BLaER1 (cell line): ENCODE measurements at regions not wholly inside any gene's neighbourhood (a gene's known extent, or its start where the extent isn't known, plus 50 kb on each side); places are given as distances from the start of the nearest gene placed in this dataset.

Source experiments
- H3K27ac ChIP-seq: shearing (Covaris generic); formaldehyde crosslinking; 2 replicates; pipeline ENCODE4 v1.8.1; 2022
- H3K27me3 ChIP-seq: shearing (Covaris generic); formaldehyde crosslinking; 2 replicates; pipeline ENCODE4 v1.8.1; 2022
- H3K36me3 ChIP-seq: shearing (Covaris generic); formaldehyde crosslinking; 2 replicates; pipeline ENCODE4 v1.8.1; 2022
- H3K4me1 ChIP-seq: shearing (Covaris generic); formaldehyde crosslinking; 2 replicates; pipeline ENCODE4 v1.8.1; 2022
- H3K4me2 ChIP-seq: shearing (Covaris generic); formaldehyde crosslinking; 2 replicates; pipeline ENCODE4 v1.8.1; 2022
- H3K4me3 ChIP-seq: shearing (Covaris generic); formaldehyde crosslinking; 2 replicates; pipeline ENCODE4 v1.8.1; 2022
- H3K9ac ChIP-seq: shearing (Covaris generic); formaldehyde crosslinking; 2 replicates; pipeline ENCODE4 v1.8.1; 2022
- H3K9me3 ChIP-seq: shearing (Covaris generic); formaldehyde crosslinking; 2 replicates; pipeline ENCODE4 v1.8.1; 2022
- H4K20me1 ChIP-seq: shearing (Covaris generic); formaldehyde crosslinking; 2 replicates; pipeline ENCODE4 v1.8.1; 2022
- Cebpa-rat ChIP-seq: shearing (Covaris generic); IDR thresholded peaks from 2 replicates; pipeline ENCODE4 v1.8.1; 2022

DNA sequence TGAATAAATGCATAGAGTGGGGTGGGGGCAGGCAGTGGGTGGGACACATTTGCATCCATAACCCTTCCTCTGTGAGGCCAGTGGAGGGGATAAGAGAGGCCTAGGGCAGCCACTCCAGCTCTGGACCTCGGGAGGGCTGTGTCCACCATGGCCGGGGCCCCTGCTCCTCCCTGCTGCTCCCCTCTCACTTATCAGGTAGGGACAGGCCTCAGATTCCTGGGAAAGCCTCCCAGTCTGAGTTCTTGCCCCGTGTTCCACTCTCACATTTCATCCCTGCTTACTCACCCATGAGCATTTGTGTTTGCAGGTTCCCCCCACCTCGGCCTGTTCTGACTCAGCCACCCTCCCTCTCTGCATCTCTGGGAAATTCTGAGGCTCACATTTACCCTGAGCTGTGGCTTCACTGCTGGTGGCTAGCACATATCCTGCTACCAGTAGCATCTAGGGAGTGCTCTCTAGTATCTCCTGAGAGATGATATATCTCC lies 128.7 kb upstream of the TOP3B start:
- peak overlapping the region; percentile 79 for H3K4me2 ChIP-seq
- H3K36me3 ChIP-seq, result no peaks in the 10 kb centered on the region
- H3K27me3 ChIP-seq, result 0 out of 2 replicates have a peak, but pooled peaks cover under 1% of the 10 kb centered on the region
- H3K9me3 ChIP-seq, result no peaks in the 10 kb centered on the region
- H3K4me3 ChIP-seq, result no peak overlapping the region
- H4K20me1 ChIP-seq, result no peaks in the 10 kb centered on the region
- H3K9ac ChIP-seq, result peak overlapping the region; percentile 39; the same call in 1 of the 2 replicates
- H3K27ac ChIP-seq, result peak overlapping the region; percentile 62
- no peak for TF ChIP-seq Cebpa-rat
- peaks cover 51% of the 10 kb centered on the region for H3K4me1 ChIP-seq

DNA sequence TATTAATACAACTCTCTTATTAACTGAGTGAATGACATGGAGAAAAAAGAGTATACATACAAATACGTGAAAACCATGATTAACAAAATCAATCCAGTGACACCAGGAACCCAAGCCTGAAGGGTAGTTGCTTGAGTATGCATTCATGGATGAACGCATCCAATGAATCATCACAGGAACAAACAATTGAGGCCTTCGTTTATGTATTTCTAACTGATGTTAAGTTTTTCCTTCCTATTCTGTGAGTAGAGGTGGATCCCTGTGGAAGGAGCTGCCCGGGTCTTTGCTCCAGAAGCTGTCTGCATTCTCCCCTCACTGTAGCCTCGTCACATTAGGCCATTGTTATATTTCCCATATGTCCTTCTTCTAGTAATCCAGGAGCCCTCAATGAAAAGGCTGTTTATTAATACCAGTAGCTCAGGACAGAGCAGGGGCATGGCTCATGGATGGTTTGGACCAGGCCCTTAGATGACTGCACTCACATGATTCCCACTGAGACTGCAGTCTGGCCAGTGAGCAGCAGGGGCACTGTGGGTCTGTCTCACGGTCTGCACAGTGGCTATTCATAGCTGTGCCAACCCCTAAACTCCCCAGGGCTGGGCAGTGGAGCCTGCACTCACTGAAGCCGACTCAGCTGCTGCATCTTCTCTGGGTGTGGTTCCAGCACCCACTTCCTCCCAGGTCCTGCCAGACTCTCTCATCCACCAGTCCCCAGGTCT lies 128.1 kb upstream of the TOP3B start:
- Histone ChIP-seq H3K27me3 (no peaks in the 10 kb centered on the region), H3K4me1 (peaks cover 53% of the 10 kb centered on the region), H3K36me3 (no peaks in the 10 kb centered on the region), H3K27ac (peak overlapping the region; percentile 39), H3K9me3 (no peaks in the 10 kb centered on the region), H3K4me2 (peak overlapping the region; percentile 79), H3K9ac (peak overlapping the region; percentile 36; the same call in 1 of the 2 replicates), H3K4me3 (no peak overlapping the region), H4K20me1 (no peaks in the 10 kb centered on the region)
- no peak for TF ChIP-seq Cebpa-rat

DNA sequence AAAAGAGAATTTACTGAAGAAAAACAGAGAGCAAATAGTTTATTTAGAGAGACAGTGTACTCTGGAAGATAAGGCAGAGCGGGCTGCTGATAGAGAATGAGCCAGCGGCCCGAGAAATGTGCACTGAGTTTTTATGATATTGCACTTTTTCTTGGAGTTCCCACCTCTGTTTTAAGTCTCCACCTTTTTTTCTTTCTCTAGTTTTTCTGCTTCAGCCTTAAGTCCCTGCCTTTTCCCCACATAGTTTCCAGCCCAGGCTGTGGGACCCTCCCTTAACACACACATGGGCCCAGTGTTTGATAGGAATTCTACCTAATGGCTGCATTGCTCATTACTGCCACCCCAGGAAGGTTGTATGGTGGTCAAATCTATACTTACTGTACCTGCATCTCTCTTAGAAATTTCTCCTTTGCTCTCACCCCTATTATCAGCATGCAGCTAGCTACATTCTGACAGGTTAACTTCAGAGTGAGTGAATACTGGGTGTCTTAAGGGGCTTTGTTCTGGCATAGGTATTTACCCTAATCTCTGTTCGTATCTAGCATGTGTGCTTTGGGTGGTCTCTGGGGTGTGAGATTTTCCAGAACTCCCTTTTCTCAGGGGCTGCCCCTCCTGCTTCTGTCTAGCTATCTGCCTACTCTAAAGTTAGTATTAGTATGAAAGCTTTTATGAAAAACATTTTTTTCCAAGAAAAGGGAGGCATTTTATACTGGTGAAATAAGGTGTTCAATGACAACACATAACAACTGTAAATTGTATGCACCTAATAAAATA lies 127.3 kb upstream of the TOP3B start:
- Histone ChIP-seq H3K4me3 (no peak overlapping the region), H3K27ac (peak overlapping the region; percentile 39; the same call in 1 of the 2 replicates), H3K4me2 (peak overlapping the region; percentile 79), H4K20me1 (no peaks in the 10 kb centered on the region), H3K36me3 (no peaks in the 10 kb centered on the region), H3K9ac (no peak overlapping the region), H3K9me3 (no peaks in the 10 kb centered on the region), H3K27me3 (no peaks in the 10 kb centered on the region), H3K4me1 (peaks cover 53% of the 10 kb centered on the region)
- TF ChIP-seq Cebpa-rat, result no peak

DNA sequence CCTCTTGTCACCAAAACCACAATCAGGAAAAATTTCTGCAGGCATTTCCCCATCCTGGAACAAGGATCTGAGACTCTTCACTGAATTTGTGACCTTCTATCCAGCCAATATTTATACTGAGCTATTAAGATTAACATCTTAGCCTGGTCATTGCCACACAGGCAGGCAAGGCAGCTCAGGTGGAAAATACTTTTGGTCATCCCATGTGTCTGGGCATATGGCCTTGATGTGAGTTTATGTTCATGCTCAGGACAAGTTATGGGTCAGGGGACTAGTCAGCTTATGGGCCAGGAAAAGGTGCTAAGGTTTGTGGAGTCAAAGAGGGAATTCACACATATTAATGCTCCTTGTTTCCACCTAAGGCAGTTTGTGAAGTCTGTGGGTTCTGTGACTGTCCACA lies 124.3 kb upstream of the TOP3B start:
- H3K9me3 ChIP-seq, result no peaks in the 10 kb centered on the region
- peaks cover 41% of the 10 kb centered on the region for H3K4me1 ChIP-seq
- no peaks in the 10 kb centered on the region for H4K20me1 ChIP-seq
- H3K27me3 ChIP-seq, result no peaks in the 10 kb centered on the region
- no peaks in the 10 kb centered on the region for H3K36me3 ChIP-seq
- TF ChIP-seq Cebpa-rat, result no peak
- H3K9ac ChIP-seq, result no peak overlapping the region
- peak overlapping the region; percentile 53 for H3K4me2 ChIP-seq
- no peak overlapping the region for H3K27ac ChIP-seq
- no peak overlapping the region for H3K4me3 ChIP-seq

DNA sequence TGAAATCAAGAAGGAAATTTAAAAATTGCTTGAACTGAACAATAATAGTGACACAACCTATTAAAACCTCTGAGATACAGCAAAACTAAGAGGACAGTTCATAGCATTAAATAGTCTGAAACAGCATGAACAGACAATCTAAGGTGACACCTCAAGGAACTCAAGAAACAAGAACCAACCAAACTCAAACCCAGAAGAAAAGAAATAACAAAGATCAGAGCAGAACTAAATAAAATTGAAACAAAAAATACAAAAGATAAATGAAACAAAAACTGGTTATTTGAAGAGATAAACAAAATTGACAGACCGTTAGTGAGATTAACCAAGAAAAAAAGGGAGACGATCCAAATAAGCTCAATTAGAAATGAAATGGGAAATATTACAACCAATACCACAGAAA lies 122.8 kb upstream of the TOP3B start:
- Histone ChIP-seq H3K4me2 (no peak overlapping the region), H3K9ac (no peak overlapping the region), H3K27me3 (no peaks in the 10 kb centered on the region), H3K4me1 (peaks cover 26% of the 10 kb centered on the region), H3K4me3 (no peak overlapping the region), H3K27ac (no peak overlapping the region), H3K9me3 (peaks cover 4% of the 10 kb centered on the region), H4K20me1 (no peaks in the 10 kb centered on the region), H3K36me3 (no peaks in the 10 kb centered on the region)
- TF ChIP-seq Cebpa-rat, result no peak

DNA sequence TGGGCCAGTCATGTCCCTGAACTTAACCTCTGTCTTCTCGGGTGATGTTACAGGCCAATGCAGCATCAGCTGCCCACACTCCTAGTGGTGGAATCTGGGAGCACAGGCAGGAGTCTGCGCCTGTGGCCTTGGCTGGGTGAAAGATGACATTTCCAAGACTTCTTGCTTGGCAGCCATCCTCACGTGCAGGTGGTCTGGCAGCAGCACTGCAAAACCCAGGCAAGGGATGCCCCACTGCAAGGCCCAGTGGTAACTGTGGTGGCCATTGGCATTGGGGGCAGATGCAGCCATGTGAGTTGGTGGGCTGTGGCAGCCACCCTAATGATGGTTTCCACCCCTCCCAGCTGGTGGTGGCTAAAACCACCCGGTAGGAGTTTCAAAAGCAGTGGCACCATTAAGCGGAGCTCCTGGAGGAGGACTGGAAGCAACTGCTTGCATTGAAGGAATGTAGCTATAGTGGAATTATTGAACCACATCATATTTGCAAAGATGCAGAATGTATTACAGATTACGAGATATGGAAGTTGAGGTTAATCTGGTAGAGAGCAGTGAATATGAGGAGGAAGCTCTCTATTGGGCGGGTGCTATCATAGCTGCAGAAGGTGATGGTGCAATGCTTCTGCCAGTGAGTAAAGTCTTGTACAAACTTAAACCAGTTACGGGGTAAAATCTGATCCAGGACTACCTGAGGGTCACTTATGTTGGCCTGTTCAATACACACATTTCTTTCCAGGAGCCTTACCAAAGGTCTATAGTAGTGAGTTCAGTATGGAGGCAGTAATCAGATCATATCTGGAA lies 120.7 kb upstream of the TOP3B start:
- H3K36me3 ChIP-seq, result no peaks in the 10 kb centered on the region
- H4K20me1 ChIP-seq, result no peaks in the 10 kb centered on the region
- TF ChIP-seq Cebpa-rat, result no peak
- peaks cover 23% of the 10 kb centered on the region for H3K9me3 ChIP-seq
- peaks cover 33% of the 10 kb centered on the region for H3K4me1 ChIP-seq
- H3K4me3 ChIP-seq, result no peak overlapping the region
- no peak overlapping the region for H3K4me2 ChIP-seq
- H3K9ac ChIP-seq, result no peak overlapping the region
- no peak overlapping the region for H3K27ac ChIP-seq
- no peaks in the 10 kb centered on the region for H3K27me3 ChIP-seq

DNA sequence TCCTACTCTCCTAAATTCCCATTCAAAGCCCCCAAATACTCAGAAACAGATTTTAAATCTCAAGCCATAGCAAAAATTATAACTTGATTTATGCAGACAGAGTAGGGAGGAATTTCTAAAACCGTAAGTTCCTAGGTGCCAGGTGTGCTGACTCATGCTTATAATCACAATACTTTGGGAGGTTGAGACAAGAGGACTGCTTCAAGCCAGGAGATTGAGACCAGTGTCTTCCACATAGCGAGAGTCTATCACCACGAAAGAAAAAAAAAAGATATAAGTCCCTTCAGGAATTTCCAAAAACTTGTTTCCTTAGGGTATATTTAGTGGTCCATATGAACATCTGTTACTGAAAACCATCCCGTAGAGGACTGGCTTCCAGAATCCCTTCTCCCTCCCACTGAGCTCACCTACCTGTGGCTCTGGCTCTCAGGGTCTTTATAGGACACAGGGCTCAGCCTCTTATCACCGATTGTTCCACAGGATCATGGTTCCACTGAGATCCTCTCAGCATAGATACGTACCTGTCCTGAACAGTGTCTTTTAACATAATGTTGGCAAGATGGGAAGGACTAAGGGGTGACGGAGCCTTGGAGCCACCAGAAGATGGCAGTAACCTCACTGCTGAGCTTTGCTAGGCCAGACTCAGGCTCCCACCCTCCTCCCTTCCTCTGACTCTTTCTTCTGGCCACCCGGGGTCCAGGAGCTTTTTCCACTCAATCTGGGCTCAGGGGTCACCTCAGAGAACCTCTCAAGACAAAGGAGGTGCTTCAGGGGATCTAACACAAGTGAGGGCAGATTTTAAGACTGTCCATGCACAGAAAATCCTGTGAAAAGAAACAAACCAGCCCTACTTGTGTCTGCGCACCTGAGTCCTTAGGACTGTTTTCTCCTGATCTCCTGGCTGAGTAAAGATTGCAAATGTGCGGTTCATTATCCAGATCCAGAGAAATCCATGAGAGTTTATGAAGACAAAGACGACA lies 117.5 kb upstream of the TOP3B start:
- no peak overlapping the region for H3K27ac ChIP-seq
- peaks cover 45% of the 10 kb centered on the region for H3K9me3 ChIP-seq
- H3K9ac ChIP-seq, result no peak overlapping the region
- H3K27me3 ChIP-seq, result no peaks in the 10 kb centered on the region
- peaks cover 27% of the 10 kb centered on the region for H3K4me1 ChIP-seq
- no peaks in the 10 kb centered on the region for H3K36me3 ChIP-seq
- H3K4me2 ChIP-seq, result no peak overlapping the region
- H4K20me1 ChIP-seq, result no peaks in the 10 kb centered on the region
- no peak for TF ChIP-seq Cebpa-rat
- no peak overlapping the region for H3K4me3 ChIP-seq

DNA sequence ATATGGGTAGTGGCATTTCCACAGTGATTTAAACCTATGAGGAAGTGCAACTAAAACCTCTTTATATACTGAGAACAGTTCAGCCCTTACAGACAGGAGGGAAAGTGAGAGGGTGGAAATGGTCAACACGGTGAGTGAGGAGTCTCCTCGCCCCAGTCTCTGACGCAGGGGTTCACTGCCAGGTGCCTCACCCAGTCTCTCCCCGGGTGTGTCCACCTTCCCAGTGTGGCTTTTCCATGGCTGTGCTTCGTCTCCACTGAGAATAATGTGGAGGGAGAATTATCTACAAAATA lies 116.6 kb upstream of the TOP3B start:
- Histone ChIP-seq H3K4me2 (peak overlapping the region; percentile 73), H3K27me3 (no peaks in the 10 kb centered on the region), H3K27ac (peak overlapping the region; percentile 69), H4K20me1 (no peaks in the 10 kb centered on the region), H3K36me3 (no peaks in the 10 kb centered on the region), H3K4me3 (no peak overlapping the region), H3K4me1 (peaks cover 27% of the 10 kb centered on the region), H3K9ac (peak overlapping the region; percentile 40; the same call in 1 of the 2 replicates), H3K9me3 (peaks cover 45% of the 10 kb centered on the region)
- TF ChIP-seq Cebpa-rat, result no peak
